A172 (cell line): ENCODE measurements at regions not wholly inside any gene's neighbourhood (a gene's known extent, or its start where the extent isn't known, plus 50 kb on each side); places are given as distances from the start of the nearest gene placed in this dataset.

Source experiments
- DNase-seq: peaks from one replicate; pipeline ENCODE4 v3.0.0-alpha.2; 2015; ENCODE audit warnings: low spot score

- no peak for DNase-seq
These were observed 159.7 kb downstream of the FAT3 start for GRCh38 chr11:92384358-92384757.

DNA sequence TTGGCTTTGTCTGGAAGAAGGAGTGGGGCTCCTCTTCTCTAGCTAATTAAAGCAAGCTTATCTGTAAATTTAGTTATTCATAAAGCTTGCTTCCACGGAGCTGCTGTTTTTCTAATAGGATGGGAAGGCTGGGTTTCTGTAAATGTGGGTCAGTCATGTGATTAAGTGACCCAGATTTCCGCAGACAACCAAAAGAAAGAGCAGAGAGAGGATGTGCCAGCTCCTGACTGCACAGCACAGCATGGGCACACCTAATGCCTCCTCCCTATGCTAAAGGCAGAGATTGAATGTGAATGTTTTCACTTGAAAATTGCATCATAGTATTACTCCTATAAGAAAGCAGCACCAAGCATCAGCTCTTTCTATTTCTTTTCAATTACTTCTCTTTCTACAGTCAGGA is 160.2 kb downstream of the FAT3 start:
- no peak for DNase-seq

DNA sequence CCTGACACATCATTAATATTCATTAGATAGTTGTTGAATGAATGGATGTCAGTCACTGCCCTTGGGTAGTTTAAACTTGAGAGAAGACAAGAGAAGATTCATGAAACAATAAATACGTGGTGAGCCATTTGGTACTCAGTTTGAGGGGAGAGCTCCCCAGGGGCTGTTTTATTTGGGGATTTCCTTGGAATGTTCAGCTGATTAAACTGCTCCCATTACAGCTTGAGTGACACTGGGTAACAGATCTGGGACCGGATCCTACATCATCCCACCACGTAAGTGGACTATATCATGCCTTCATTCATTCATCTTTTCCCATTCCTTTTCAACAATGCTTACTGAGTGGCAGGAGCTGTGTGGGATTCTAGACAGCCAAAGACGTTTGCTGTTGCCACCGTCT is 162.0 kb downstream of the FAT3 start:
- DNase-seq, result no peak

DNA sequence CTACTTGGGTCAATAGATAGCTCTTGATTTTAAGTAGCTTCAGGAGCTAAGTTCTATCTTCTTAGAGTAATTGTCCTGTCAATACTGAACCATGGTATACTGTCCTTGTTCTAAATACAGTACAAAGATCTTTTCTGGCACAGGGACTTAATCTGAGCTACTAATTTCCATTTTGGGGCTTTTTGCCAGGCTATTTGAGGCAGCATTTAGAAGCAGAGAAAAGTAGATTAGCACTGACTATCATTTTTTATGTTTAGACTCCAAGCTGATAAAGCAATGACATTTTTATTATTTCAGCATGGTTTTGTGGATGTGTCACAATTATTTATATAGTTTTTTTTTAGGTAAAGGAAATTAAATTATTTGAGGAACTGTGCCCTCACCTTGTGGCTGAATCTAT is 163.2 kb downstream of the FAT3 start:
- DNase-seq, result no peak

- no peak for DNase-seq
These were observed 163.8 kb downstream of the FAT3 start for GRCh38 chr11:92388380-92388779.

- no peak for DNase-seq
These were observed 166.2 kb downstream of the FAT3 start for GRCh38 chr11:92390783-92391182.

GRCh38 chr11:92391364-92391763 is 166.7 kb downstream of the FAT3 start:
- DNase-seq, result no peak

DNA sequence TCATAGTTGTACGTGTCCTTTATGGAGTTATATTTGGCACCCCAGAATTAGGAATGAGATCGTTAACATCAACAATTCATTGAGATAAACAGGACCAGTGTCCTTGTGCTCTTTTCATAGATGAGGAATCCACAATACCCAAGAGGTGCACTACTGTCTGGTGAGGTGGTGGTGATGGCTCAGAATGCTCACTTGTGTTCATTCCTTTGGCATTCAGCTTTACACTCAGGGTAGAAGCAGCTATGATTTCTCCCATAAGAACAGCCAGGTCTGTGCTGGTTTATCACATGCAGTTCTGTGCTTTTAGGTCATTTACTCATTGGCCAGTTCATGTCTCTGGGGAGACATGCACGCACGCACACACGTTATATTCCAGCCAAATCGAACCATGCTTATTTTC is 167.2 kb downstream of the FAT3 start:
- DNase-seq, result no peak

- no peak for DNase-seq
These were observed 168.6 kb downstream of the FAT3 start for GRCh38 chr11:92393218-92393617.

DNA sequence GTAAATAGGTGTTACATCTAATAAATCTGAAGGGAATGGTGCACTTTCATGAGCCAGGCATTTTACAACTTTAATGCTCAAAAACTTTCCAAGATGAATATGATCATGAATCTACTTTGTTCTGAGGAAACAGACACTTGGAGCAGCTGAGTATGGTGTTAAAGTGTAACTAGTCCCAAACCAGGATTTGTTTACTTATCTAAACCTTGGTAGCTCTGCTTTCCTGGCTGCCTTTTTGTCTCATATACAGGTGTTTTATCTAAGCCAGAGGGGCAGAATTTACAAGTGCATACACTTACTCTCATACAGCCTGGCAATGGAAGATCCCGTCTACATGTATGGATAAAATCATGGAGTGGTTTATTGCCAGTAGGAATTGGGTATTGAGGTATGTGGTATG is 171.5 kb downstream of the FAT3 start:
- no peak for DNase-seq

DNA sequence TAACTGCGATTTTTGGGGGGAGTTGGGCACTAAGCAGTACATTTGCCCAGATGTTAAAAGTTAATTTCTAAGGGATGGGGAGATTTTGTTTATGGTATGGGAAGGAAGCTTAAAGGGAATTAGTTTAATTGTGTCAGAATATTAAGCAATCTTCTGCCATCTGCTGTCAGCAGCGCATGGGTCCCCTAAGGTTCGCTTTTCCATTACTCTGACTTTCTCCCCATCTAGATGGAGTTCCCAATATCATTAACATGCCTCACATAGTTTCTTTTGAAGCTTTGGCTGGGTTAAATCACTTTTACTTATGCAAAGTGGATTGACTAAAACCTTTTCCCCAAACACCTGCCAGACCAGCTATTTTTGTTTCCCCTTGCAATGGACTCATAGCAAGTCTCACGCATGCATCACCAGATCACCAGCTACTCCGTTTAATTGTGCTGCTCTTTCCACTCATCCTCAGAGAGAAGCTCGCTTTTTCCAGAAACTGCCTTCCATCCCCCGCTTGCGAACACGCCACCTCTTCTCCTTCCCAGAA is 172.7 kb downstream of the FAT3 start:
- DNase-seq, result no peak

DNA sequence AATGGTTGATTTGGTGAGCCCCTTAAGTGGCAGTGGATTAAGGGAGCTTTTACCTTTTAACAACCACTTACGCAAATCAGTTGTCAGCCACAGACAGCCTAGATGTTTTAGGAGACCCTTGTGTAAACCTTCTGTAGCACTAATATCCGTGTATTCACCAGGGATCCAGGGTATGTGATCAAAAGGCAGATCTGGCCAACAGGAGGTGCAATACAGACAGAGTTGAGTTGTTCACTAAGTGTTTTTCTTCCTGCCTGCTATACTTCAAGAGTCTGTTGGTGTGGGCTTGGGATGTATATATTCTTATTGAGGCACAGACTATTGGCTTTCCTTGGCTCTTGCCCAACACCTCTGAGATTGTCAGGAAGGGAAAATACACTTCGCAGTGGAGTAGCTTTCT is 175.1 kb downstream of the FAT3 start:
- no peak for DNase-seq

DNA sequence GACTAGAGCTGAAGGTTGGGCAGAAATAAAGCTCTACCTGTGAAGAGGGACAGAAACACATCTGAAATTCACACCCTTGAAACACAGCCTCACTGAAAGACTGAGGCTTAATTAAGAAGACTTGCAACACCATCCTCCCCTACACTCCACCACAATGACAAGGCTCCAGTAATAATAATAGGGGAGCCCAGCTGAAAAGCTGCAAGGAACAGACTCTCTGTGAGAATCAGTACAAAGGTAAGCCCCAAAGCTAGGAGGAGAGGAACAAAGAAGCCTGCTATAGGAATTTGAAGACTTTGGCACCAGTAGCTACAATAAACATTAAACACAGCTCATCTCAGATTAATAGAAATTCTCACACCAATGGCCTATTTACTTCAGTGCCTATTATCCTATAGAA is 176.9 kb downstream of the FAT3 start:
- DNase-seq, result no peak

- no peak for DNase-seq
These were observed 181.9 kb downstream of the FAT3 start for GRCh38 chr11:92406472-92406871.

GRCh38 chr11:92409355-92409754 is 184.7 kb downstream of the FAT3 start:
- DNase-seq, result no peak

GRCh38 chr11:92409956-92410355 is 185.3 kb downstream of the FAT3 start:
- no peak for DNase-seq

DNA sequence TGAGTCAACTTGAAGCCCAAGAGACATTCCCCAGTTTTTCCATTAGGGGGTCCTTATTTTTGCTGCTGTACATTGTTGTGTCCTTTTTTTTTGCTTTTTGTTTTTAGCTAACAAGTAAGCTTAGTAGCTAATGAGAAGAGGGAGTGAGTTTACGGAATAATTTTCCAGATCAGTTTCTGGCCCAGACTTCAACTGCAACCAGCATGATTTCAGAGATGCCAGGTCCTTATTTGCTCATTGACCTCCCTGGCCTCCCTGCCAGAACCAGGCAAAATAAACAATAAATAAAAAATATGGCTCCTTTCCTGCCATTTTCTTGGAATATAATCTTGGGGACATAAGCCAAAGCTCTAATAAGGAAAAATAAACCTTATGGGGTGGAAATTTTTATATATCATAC is 185.9 kb downstream of the FAT3 start:
- no peak for DNase-seq

DNA sequence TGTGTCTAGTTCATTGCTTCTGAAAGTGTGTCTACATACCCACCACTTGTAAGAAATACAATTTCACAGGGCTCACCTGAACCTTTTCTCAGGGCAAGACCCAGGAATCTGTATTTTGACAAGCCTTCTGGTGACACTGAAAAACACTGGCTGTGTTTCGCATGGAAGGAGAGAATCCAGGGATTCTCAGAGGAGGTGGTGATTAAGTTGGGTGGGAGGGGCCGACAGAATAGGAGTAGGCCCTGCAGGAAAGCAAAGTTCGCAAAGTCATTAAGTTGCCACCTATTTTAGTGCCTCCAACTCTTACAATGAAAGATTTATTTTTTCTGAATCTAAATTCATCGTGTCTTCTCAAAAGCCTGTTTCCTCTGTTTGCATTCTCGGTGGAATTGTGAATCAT is 186.8 kb downstream of the FAT3 start:
- DNase-seq, result no peak

DNA sequence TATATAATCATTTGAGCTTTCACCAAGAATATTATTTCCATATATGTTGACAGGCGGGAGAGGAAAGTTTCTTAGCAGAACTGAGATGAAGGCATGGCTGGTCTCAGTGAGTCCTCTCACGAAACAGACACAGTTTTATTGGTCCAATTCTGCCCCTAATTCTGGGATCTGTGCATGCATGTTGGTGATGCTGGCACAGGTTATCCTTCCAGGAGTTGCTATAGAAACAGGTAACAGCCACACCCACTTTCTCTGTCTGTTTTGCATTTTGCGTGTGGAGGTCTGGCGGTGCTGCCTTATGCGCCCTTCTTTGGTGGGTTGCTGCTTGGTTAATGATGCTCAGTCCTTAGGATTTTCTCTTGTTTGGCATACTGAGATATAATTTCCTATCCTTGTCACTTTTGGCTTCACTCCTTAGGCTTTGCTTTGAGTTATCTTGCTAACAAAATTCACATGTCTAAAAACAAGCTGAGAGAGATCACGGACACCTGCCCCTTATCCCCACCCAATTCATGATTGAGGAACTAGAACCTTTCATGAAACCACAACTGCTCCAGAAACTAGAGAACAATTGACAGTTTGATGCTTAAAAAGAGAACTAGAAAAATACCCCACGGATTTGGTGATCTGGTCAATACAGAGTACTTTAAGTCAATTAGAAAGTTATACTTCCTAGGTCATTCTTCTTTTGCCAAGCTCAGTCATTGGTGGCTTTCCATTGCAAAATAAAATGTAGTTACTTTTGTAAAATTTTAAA is 189.3 kb downstream of the FAT3 start:
- DNase-seq, result no peak

DNA sequence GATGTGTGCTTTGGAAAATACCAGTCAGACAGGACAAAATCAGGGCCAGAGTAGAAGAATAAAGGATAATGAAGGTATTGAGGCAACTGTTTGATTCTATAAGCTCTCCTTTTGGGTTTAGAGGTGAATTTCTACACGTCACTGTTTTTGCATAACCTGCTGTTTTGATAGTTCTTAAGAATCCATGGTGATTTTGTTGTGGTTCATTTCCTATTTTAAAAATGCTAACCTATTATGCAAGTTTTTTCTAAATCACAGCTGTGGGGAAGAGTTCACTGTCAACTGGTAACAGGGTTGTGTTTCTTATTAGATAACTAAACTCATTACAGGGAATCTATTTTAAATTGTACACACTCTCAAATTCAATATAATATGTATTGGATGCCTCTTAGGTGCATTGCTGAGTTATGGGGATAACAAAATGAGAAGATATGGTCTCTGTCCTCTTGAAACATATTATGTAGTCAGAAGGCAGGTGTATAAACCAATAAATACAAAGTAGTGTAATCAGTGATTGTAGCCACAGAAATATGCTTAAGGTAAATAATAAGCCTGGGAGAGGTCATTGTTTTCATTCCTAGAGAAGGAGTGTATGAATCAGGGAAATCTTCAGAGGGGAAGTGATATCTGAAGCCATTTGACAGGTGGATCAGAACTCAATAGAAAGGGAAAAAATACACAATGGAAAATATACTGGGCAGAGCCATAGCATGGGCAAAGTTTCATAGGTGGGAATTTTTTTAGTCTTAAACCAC is 192.5 kb downstream of the FAT3 start:
- DNase-seq, result no peak

GRCh38 chr11:92423115-92424034 is 198.8 kb downstream of the FAT3 start:
- DNase-seq, result no peak

- no peak for DNase-seq
These were observed 199.7 kb downstream of the FAT3 start for GRCh38 chr11:92424281-92424680.
